Umbilical cord (tissue), 1 donor: ENCODE measurements at regions not wholly inside any gene's neighbourhood (a gene's known extent, or its start where the extent isn't known, plus 50 kb on each side); places are given as distances from the start of the nearest gene placed in this dataset.

ENCODE experiments used
- DNase-seq: peaks from one replicate; pipeline ENCODE4 v3.0.0-alpha.2; 2015; ENCODE audit warnings: low spot score

DNA sequence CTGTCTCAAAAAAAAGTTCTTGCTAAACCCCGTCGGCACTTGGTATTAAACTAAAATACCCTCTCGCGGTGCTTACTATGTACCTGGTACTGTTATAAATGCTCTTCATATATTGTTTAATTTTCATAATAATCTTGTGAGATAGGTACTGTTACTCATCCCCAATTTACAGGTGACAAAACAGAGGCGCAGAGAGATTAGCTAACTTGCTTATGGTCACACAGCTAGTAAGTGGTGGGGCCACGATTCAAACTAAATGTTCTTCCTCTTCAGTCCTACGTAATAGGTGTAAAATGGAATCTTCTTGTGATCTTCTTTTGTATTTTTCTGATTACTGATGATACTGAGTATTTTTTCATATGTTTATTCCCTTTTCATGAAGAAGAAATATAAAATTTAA, 51.3 kb downstream of the TET3 start:
- no peak for DNase-seq

DNA sequence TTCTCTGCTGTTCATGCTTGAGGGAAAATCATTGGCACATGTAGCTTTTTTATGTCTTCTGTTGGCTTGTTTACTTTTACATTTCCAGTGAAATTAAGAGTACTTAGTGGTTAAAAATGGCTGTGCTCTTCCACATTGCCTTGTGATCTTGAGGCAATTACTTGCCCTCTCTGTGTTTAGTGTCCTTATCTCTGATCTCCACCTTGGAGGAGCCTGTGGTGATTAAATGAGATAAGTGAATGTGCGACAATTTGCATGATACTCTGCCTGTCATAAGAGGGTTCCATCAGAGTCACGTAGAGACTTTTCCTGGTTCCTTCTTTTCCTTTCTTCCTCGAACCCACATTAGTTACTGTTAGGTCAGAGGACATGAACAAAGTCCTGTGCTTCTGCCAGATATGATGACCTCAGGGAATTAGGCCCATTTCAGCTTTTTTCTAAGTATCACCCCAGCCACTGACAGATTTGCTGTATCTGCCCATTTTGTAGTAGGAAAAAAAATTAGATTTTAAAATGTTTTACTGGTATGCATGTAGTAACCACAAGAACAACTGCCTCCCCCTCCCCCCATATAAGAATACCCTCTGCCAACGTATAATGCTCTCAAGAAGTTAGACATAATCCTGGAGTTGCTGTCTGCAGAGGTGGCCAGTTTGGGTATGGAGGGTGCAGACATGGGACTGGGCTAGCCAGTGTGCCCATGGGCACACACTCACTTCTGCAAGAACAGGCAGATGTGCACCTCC, 51.9 kb downstream of the TET3 start:
- no peak for DNase-seq

- DNase-seq = peak; percentile 82
Measured at GRCh38 chr2:74037379-74037860, 52.7 kb downstream of the TET3 start.

GRCh38 chr2:74039611-74040010, 54.9 kb downstream of the TET3 start:
- DNase-seq = no peak

- no peak for DNase-seq
Measured at GRCh38 chr2:74041182-74041581, 56.5 kb downstream of the TET3 start.

- no peak for DNase-seq
Measured at GRCh38 chr2:74041726-74042125, 57.0 kb downstream of the TET3 start.

DNA sequence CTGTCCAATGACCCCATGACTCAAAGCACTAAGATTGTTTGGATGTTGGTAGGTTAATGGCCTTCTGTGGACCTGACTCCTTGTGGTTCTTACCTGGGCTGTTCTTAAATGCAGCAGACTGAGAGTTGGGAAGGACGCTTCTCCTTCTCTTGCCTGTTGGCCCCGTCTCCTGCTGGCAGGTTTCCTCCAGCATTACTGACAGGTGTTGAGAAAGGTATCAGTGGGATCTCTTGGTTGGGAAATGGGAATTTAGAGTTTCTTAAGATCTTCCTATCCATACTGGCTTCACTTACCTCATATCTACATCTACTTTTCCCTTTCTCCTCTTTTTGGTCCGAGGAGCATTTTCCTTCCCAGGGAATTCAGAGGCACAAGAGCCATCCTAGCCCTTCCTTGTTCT, 57.9 kb downstream of the TET3 start:
- no peak for DNase-seq

DNA sequence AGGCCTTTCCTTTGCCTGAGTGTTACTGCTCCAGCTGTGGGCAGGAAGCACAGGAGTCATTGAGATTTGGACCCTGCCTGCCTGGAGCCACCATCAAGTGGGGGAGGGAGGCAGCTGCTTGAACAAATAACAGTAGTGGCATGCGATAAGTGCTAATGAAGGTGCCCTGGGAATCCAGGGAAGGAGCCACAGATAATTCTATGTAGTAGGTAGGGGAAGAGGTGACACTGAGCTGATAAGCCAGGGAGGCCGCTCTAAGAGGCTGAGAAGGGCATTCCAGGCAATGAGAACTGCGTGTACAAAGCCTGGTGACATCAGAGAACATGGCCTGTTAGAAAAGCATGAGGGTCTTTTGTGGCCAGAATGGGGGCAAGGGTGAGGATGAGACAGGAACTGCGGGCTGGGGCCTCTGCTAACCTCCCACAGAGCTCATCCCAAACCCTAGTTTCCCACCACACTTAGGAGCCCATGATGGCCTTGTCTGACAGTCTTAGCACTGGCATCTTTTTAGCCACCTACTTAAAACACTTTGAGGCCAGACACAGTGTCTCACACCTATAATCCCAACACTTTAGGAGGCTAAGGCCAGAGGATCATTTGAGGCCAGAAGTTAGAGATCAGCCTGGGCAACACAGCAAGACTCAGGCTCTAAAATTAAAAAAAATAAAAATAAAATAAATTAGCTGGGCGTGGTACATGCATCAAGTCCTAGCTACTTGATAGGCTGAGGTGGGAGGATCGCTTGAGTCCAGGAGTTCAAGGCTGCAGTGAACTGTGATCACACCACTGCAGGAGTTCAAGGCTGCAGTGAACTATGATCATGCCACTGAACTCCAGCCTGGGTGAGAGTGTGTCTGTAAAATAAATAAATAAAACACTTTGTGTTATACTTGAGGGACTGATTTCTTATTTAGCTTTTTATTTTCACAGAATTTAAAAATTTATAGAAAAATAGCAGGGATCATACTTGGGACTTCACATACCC, 58.9 kb downstream of the TET3 start:
- DNase-seq = no peak

DNA sequence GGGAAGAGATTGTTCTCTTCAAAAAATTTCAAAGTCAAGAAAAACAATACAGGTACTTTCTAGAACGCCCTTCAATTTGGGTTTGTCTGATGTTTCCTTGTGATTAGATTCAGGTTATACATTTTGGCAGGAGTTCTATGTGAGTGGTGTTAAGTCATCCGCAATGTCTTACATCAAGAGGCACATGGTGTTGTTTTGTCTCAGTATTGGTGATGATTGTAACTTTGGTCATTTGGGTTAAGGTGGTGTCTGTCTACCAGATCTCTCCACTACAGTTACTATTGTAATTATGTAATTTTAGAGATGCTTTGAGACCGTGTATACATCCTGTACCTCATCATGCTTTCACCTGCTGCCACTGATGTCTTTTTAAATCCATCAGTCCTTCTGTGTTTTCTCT, 60.3 kb downstream of the TET3 start:
- no peak for DNase-seq

- peak; percentile 21 for DNase-seq
Measured at GRCh38 chr2:74045454-74045853, 60.7 kb downstream of the TET3 start.

GRCh38 chr2:74046441-74046840, 61.7 kb downstream of the TET3 start:
- no peak for DNase-seq

DNA sequence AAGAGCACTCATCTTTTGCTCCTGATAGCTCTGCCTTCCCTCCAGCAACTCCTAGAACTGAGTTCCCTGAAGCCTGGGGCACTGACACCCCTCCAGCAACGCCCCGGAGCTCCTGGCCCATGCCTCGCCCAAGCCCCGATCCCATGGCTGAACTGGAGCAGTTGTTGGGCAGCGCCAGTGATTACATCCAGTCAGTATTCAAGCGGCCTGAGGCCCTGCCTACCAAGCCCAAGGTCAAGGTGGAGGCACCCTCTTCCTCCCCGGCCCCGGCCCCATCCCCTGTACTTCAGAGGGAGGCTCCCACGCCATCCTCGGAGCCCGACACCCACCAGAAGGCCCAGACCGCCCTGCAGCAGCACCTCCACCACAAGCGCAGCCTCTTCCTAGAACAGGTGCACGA, 62.4 kb downstream of the TET3 start:
- DNase-seq = no peak

DNA sequence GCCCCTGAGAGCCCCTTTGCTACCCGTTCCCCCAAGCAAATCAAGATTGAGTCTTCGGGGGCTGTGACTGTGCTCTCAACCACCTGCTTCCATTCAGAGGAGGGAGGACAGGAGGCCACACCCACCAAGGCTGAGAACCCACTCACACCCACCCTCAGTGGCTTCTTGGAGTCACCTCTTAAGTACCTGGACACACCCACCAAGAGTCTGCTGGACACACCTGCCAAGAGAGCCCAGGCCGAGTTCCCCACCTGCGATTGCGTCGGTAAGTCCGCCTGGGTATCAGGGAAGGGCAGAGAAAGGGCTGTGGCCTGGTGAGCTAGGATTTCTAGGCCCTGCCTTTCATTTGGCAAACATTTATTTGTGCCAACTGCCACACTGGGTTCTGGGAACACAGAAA, 63.4 kb downstream of the TET3 start:
- no peak for DNase-seq

DNA sequence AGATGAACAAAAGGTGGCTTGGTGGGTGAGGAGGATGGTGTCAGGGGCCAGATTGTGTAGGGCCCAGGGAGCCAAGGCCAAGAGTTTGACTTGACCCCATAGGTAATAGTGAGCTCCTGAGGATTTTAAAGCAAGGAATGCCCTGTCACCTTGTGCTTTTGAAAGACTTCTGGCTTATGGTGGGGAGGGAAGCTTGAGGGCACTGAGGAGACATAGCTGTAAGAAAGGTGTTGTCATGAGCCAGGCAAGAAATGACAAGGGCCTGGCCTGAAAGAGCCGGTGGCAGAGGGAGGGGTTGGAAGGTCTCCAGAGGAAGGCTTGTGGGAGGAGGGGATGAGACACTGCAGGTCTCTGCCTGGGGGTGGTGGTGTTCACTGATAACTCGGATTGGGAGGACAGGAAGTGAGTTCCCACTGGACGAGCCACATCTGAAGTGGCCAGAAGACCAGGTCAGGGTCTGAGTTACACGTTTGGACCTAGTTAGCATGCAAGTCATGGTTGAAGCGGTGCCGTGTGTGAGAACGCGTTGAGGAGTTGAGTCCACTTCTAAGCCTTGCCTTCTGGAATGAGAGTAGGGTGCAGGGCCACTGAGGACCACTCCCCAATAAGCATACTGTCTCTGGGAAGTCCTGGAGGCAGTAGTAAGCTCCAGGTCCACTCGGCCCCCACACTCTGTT, 64.3 kb downstream of the TET3 start:
- DNase-seq = no peak

GRCh38 chr2:74050151-74050550, 65.4 kb downstream of the TET3 start:
- no peak for DNase-seq

GRCh38 chr2:74051504-74051903, 66.8 kb downstream of the TET3 start:
- no peak for DNase-seq

- DNase-seq = no peak
Measured at GRCh38 chr2:74052732-74053710, 68.3 kb downstream of the TET3 start.

DNA sequence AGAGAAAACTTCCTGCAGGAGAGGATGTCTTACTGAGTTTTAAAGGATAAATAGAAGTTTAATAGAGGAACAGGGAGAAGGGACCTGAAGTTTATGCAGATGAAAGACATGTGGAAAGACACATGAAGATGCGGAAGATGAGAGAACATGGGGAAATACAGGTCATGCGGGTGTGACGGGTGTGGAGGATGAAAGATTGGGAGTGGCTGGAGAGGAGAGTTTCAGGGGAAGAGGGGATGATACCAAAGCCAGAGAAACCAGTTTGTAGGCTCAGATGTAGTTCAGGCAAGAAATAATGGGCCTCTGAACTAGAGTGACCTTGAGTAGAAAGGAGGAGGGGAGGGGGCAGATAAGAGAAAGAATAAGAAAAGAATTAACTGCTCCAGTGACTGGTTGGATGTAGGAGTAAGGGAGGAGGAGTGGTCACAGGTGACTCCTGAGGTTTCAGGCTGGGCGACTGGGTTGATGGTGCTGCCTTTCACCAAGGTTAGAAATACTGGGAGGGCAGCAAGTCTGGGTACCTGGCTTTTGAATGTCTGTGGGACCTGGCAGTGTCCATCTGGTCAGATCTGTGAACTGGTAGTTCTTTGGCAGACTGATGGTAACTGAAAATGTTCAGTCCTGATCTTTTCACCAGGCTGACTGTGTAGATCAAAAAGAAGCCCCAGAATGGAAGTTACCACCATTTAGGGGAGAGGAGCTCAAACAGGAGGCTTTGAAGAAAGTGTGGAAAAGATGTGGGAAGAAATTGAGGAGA, 69.4 kb downstream of the TET3 start:
- DNase-seq = no peak

GRCh38 chr2:74059137-74059775, 74.5 kb downstream of the TET3 start:
- DNase-seq = no peak

DNA sequence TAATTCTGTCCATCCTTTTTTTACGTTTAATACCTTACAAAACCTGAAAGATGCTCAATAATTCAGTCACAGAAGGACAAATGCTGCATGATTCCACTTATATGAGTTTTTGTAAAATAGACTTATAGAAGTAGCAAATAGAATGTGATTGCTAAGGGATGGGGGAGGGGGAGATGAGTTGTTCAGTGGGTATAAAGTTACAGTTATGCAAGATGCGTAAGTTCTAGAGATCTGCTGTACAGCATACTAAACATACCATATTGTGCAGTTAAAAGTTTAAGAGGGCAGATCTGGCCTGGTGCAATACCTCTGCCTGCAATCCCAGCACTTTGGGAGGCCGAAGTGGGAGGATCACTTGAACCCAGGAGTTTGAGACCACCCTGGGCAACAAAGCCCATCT, 78.8 kb downstream of the TET3 start:
- no peak for DNase-seq
